Neural cell (in vitro differentiated cells): ENCODE measurements at regions not wholly inside any gene's neighbourhood (a gene's known extent, or its start where the extent isn't known, plus 50 kb on each side); places are given as distances from the start of the nearest gene placed in this dataset.

Experiments
- H2AFZ ChIP-seq: fragments of 200-600, 300-800 bp; sonication (generic), shearing (Covaris generic); 2 replicates; pipeline ENCODE4 v1.6.0; 2014; ENCODE audit warnings: low read depth, mild to moderate bottlenecking, antibody characterized with exemption, low read length, moderate library complexity
- H3F3A ChIP-seq: fragments of 200-600 bp; shearing (Covaris generic); 2 replicates; pipeline ENCODE4 v1.6.1; 2016; ENCODE audit warnings: mild to moderate bottlenecking, moderate library complexity, mixed read lengths, antibody characterized with exemption, low read length; ENCODE audit not compliant: insufficient read depth, poor library complexity, severe bottlenecking
- H3K27ac ChIP-seq: fragments of 200-600, 300-800 bp; sonication (generic), shearing (Covaris generic); 2 replicates; pipeline ENCODE4 v1.5.1; 2014; ENCODE audit warnings: mild to moderate bottlenecking, low read length, moderate library complexity
- H3K27me3 ChIP-seq: fragments of 300-800, 200-600 bp; sonication (generic), shearing (Covaris generic); 2 replicates; pipeline ENCODE4 v1.6.0; 2014; ENCODE audit warnings: mild to moderate bottlenecking, low read depth, low read length, moderate library complexity; ENCODE audit not compliant: insufficient read depth
- H3K36me3 ChIP-seq: fragments of 300-800, 200-600 bp; sonication (generic), shearing (Covaris generic); 2 replicates; pipeline ENCODE4 v1.5.1; 2014; ENCODE audit warnings: mild to moderate bottlenecking, antibody characterized with exemption, low read length, moderate library complexity; ENCODE audit not compliant: insufficient read depth
- H3K4me2 ChIP-seq: fragments of 300-800, 200-600 bp; sonication (generic), shearing (Covaris generic); 2 replicates; pipeline ENCODE4 v1.6.0; 2014; ENCODE audit warnings: mild to moderate bottlenecking, low read length
- H3K4me3 ChIP-seq: fragments of 300-800, 200-600 bp; sonication (generic), shearing (Covaris generic); 2 replicates; pipeline ENCODE4 v1.5.1; 2014; ENCODE audit warnings: mild to moderate bottlenecking, low read length, moderate library complexity
- H3K79me2 ChIP-seq: fragments of 200-600 bp; shearing (Covaris generic); replicated peaks from 2 replicates; pipeline ENCODE4 v1.6.0; 2014; ENCODE audit warnings: mild to moderate bottlenecking, low read length, moderate library complexity; ENCODE audit not compliant: insufficient read depth
- H3K9ac ChIP-seq: fragments of 300-800, 200-600 bp; sonication (generic), shearing (Covaris generic); 2 replicates; pipeline ENCODE4 v1.6.1; 2016; ENCODE audit warnings: mild to moderate bottlenecking, low read length, mixed read lengths
- H3K9me2 ChIP-seq: fragments of 200-600 bp; shearing (Covaris generic); 2 replicates; pipeline ENCODE4 v1.6.1; 2016; ENCODE audit warnings: mild to moderate bottlenecking, low read length, mixed read lengths; ENCODE audit not compliant: insufficient read depth
- H3K9me3 ChIP-seq: fragments of 200-600, 300-800 bp; sonication (generic), shearing (Covaris generic); 2 replicates; pipeline ENCODE4 v1.6.1; 2016; ENCODE audit warnings: mild to moderate bottlenecking, mixed run types, low read length, moderate library complexity, mixed read lengths
- H4K20me1 ChIP-seq: fragments of 200-600 bp; shearing (Covaris generic); 2 replicates; pipeline ENCODE4 v1.6.1; 2016; ENCODE audit warnings: mild to moderate bottlenecking, mixed run types; ENCODE audit not compliant: insufficient read depth
- CTCF ChIP-seq: fragments of 450-650 bp; IDR thresholded peaks from 2 replicates; pipeline ENCODE4 v1.5.1; 2014; ENCODE audit warnings: antibody characterized with exemption, mild to moderate bottlenecking, moderate library complexity; ENCODE audit not compliant: poor library complexity, severe bottlenecking
- EP300 ChIP-seq: fragments of 450-650 bp; conservative IDR thresholded peaks from 2 replicates; pipeline ENCODE4 v1.6.1; 2014; ENCODE audit warnings: antibody characterized with exemption, mild to moderate bottlenecking, moderate library complexity; ENCODE audit not compliant: poor library complexity, severe bottlenecking
- EZH2 ChIP-seq: fragments of 200-600, 300-800 bp; shearing (Covaris generic), sonication (generic); IDR thresholded peaks from 2 replicates; pipeline ENCODE4 v1.6.1; 2014; ENCODE audit warnings: antibody characterized with exemption, low read length, borderline replicate concordance, mild to moderate bottlenecking; ENCODE audit not compliant: insufficient read depth, poor library complexity, severe bottlenecking
- MXI1 ChIP-seq: fragments of 450-650 bp; conservative IDR thresholded peaks from 2 replicates; pipeline ENCODE4 v1.6.1; 2014; ENCODE audit warnings: antibody characterized with exemption, mild to moderate bottlenecking; ENCODE audit not compliant: poor library complexity, severe bottlenecking
- POLR2AphosphoS5 ChIP-seq: IDR thresholded peaks from 2 replicates; pipeline ENCODE4 v1.6.1; 2012
- RAD21 ChIP-seq: fragments of 450-650 bp; conservative IDR thresholded peaks from 2 replicates; pipeline ENCODE4 v1.6.1; 2014; ENCODE audit warnings: antibody characterized with exemption, mild to moderate bottlenecking, moderate library complexity
- SMC3 ChIP-seq: fragments of 450-650 bp; conservative IDR thresholded peaks from 2 replicates; pipeline ENCODE4 v1.6.1; 2014; ENCODE audit warnings: antibody characterized with exemption, mild to moderate bottlenecking, moderate library complexity; ENCODE audit not compliant: poor library complexity
- TAF1 ChIP-seq: IDR thresholded peaks from 2 replicates; pipeline ENCODE4 v1.6.1; 2012; ENCODE audit warnings: low read depth
- TF ChIP-seq, protein P1 (sequence below): IDR thresholded peaks from 2 replicates; pipeline ENCODE4 v1.6.1; 2012; ENCODE audit warnings: borderline replicate concordance

DNA sequence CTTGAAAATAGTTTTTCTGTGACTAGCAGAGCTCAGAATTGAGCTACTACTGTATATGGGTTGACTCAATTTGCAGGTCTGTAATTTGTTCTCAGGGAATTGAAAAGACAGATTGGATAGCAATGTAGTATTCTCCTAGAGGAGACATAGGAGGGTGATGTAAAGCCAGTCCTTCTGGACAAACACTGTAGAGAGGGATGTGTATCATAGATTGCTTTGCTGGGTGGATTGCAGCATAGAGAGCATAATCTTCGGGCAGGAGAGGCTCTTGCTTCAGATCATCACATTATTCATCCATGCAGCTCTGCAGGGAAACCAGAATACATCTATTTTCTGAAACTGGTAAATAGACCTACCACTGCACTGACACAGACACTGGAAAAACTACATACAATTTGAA is 1110.5 kb downstream of the RAPGEF2 start:
- TF ChIP-seq TAF1 (no peak), EZH2 (no peak), POLR2AphosphoS5 (no peak), MXI1 (no peak), RAD21 (no peak), SMC3 (no peak), EP300 (no peak), CTCF (no peak)
- TF ChIP-seq, protein P1, sequence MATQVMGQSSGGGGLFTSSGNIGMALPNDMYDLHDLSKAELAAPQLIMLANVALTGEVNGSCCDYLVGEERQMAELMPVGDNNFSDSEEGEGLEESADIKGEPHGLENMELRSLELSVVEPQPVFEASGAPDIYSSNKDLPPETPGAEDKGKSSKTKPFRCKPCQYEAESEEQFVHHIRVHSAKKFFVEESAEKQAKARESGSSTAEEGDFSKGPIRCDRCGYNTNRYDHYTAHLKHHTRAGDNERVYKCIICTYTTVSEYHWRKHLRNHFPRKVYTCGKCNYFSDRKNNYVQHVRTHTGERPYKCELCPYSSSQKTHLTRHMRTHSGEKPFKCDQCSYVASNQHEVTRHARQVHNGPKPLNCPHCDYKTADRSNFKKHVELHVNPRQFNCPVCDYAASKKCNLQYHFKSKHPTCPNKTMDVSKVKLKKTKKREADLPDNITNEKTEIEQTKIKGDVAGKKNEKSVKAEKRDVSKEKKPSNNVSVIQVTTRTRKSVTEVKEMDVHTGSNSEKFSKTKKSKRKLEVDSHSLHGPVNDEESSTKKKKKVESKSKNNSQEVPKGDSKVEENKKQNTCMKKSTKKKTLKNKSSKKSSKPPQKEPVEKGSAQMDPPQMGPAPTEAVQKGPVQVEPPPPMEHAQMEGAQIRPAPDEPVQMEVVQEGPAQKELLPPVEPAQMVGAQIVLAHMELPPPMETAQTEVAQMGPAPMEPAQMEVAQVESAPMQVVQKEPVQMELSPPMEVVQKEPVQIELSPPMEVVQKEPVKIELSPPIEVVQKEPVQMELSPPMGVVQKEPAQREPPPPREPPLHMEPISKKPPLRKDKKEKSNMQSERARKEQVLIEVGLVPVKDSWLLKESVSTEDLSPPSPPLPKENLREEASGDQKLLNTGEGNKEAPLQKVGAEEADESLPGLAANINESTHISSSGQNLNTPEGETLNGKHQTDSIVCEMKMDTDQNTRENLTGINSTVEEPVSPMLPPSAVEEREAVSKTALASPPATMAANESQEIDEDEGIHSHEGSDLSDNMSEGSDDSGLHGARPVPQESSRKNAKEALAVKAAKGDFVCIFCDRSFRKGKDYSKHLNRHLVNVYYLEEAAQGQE: no peak
- H4K20me1 ChIP-seq: no peaks in the 10 kb centered on the region
- no peak overlapping the region for H3K9ac ChIP-seq
- H3K27me3 ChIP-seq: no peaks in the 10 kb centered on the region
- no peaks in the 10 kb centered on the region for H3K9me2 ChIP-seq
- no peak overlapping the region for H3K4me2 ChIP-seq
- H3K9me3 ChIP-seq: peaks cover 4% of the 10 kb centered on the region
- H3K36me3 ChIP-seq: no peaks in the 10 kb centered on the region
- H3K79me2 ChIP-seq: no peaks in the 10 kb centered on the region
- H2AFZ ChIP-seq: no peak overlapping the region
- H3K27ac ChIP-seq: no peak overlapping the region
- H3K4me3 ChIP-seq: no peak overlapping the region
- H3F3A ChIP-seq: no peaks in the 10 kb centered on the region

DNA sequence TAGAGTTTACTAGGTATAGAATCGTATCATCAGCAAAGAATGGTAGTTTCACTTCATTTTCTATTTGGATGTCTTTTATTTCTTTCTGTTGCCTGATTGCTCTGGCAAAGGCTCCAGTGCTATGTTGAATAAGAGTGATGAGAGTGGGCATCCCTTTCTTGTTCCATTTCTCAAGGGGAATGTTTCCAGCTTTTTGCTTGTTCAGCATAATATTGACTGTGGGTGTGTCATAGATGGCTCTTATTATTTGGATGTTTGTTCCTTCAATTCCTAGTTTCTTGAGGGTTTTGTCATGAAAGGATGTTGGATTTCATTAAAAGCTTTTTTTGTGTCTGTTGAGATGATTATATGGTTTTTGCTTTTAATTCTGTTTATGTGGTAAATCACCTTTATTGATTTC is 1114.5 kb downstream of the RAPGEF2 start:
- no peak for TF ChIP-seq RAD21
- TF ChIP-seq SMC3: no peak
- no peak for TF ChIP-seq MXI1
- TF ChIP-seq, protein P1: no peak
- TF ChIP-seq TAF1: no peak
- no peak for TF ChIP-seq POLR2AphosphoS5
- no peak for TF ChIP-seq CTCF
- no peak for TF ChIP-seq EP300
- no peak for TF ChIP-seq EZH2
- H2AFZ ChIP-seq: no peak overlapping the region
- no peaks in the 10 kb centered on the region for H4K20me1 ChIP-seq
- H3K4me3 ChIP-seq: no peak overlapping the region
- peaks cover 4% of the 10 kb centered on the region for H3K9me3 ChIP-seq
- no peaks in the 10 kb centered on the region for H3K27me3 ChIP-seq
- no peak overlapping the region for H3K27ac ChIP-seq
- H3K9ac ChIP-seq: no peak overlapping the region
- H3K4me2 ChIP-seq: no peak overlapping the region
- no peaks in the 10 kb centered on the region for H3F3A ChIP-seq
- H3K36me3 ChIP-seq: no peaks in the 10 kb centered on the region
- no peaks in the 10 kb centered on the region for H3K9me2 ChIP-seq
- H3K79me2 ChIP-seq: no peaks in the 10 kb centered on the region
